Endothelial cell of umbilical vein (primary cell): ENCODE measurements at regions not wholly inside any gene's neighbourhood (a gene's known extent, or its start where the extent isn't known, plus 50 kb on each side); places are given as distances from the start of the nearest gene placed in this dataset.

Experiments used
- BruUV-seq: library from RNA; stranded (reverse); fragments of 400-500 nt; replicated peaks from 2 replicates; lab custom pipeline; 2021; lab: Mats Ljungman, UMichigan
- CTCF ChIA-PET: fragments of 300-600, 350-600 bp; sonication (Branson Sonifier 250); formaldehyde crosslinking; loops from one replicate; lab custom pipeline; 2021; ENCODE audit warnings: antibody characterized with exemption, inconsistent platforms; lab: Charles Lee
- POLR2A ChIA-PET: fragments of 300-600, 350-600 bp; sonication (Branson Sonifier 250); formaldehyde crosslinking; loops from one replicate; lab custom pipeline; 2021; ENCODE audit warnings: antibody characterized with exemption, inconsistent platforms; lab: Charles Lee
- DNase-seq: peaks from one replicate; pipeline ENCODE4 v3.0.0-alpha.2; 2011; ENCODE audit warnings: low read depth, low spot score
- FAIRE-seq: peaks from 2 replicates; lab custom pipeline; 2011; peaks lifted over from hg19 to GRCh38; lab: Jason Lieb, UNC
- H2AFZ ChIP-seq: 2 replicates; pipeline ENCODE4 v1.6.0; 2012; ENCODE audit warnings: low read depth, low read length, control low read depth, inconsistent platforms
- H3K27ac ChIP-seq: 2 replicates; pipeline ENCODE4 v1.5.1; 2011; ENCODE audit warnings: low read depth, mild to moderate bottlenecking, control low read depth, low read length, moderate library complexity; ENCODE audit not compliant: insufficient read depth
- H3K27me3 ChIP-seq, 2 experiments: 2 replicates each; pipeline versions ENCODE4 v1.6.0 to v1.6.1; 2011; ENCODE audit warnings: low read length in 2 of 2, mixed read lengths in 1 of 2; ENCODE audit not compliant: control insufficient read depth in 2 of 2, insufficient read depth in 2 of 2
- H3K36me3 ChIP-seq, 2 experiments: 2 replicates in 1 of 2; 3 replicates in 1 of 2; pipeline ENCODE4 v1.5.1; 2011; ENCODE audit warnings: low read length in 2 of 2, mild to moderate bottlenecking in 1 of 2, moderate library complexity in 1 of 2; ENCODE audit not compliant: control insufficient read depth in 2 of 2, insufficient read depth in 2 of 2; ENCODE audit errors: extremely low read depth in 1 of 2
- H3K4me1 ChIP-seq: 3 replicates; pipeline ENCODE4 v1.5.1; 2011; ENCODE audit warnings: mild to moderate bottlenecking, low read length; ENCODE audit not compliant: control insufficient read depth, insufficient read depth; ENCODE audit errors: extremely low read depth
- H3K4me2 ChIP-seq: 2 replicates; pipeline ENCODE4 v1.6.1; 2011; ENCODE audit warnings: low read length, control low read depth, mixed read lengths; ENCODE audit not compliant: insufficient read depth
- H3K4me3 ChIP-seq, 3 experiments: fragments of 200-600 bp in 1 of 3; sonication (generic), shearing (Covaris generic) in 1 of 3; replicated peaks in 1 of 3; 2 replicates each; pipeline ENCODE4 v1.5.1; 2011 to 2016; ENCODE audit warnings: control low read depth in 3 of 3, low read length in 3 of 3, mild to moderate bottlenecking in 2 of 3, inconsistent platforms in 1 of 3, low read depth in 1 of 3, moderate library complexity in 1 of 3; ENCODE audit not compliant: insufficient read depth in 1 of 3
- H3K79me2 ChIP-seq: 2 replicates; pipeline ENCODE4 v1.6.0; 2012; ENCODE audit warnings: low read length, inconsistent platforms; ENCODE audit not compliant: control insufficient read depth, insufficient read depth
- H3K9ac ChIP-seq: replicated peaks from 2 replicates; pipeline ENCODE3; 2011; ENCODE audit warnings: low read length, control low read depth; ENCODE audit not compliant: insufficient read depth; ENCODE audit errors: extremely low read depth
- H3K9me1 ChIP-seq: replicated peaks from 3 replicates; pipeline ENCODE4 v1.6.0; 2011; ENCODE audit warnings: mild to moderate bottlenecking, low read length; ENCODE audit not compliant: control insufficient read depth, insufficient read depth; ENCODE audit errors: extremely low read depth
- H3K9me3 ChIP-seq: replicated peaks from 2 replicates; pipeline ENCODE4 v1.5.1; 2012; ENCODE audit warnings: low read length, inconsistent platforms; ENCODE audit not compliant: control insufficient read depth, insufficient read depth
- H4K20me1 ChIP-seq: replicated peaks from 2 replicates; pipeline ENCODE3; 2011; ENCODE audit warnings: mild to moderate bottlenecking, low read length; ENCODE audit not compliant: control insufficient read depth, insufficient read depth; ENCODE audit errors: extremely low read depth
- CTCF ChIP-seq, 2 donors: IDR thresholded peaks; 1 replicate in 1 of 2; 2 replicates in 1 of 2; pipeline ENCODE4 v1.5.1; 2011; ENCODE audit warnings: low read length in 2 of 2, mild to moderate bottlenecking in 2 of 2, moderate library complexity in 2 of 2, control low read depth in 1 of 2, inconsistent platforms in 1 of 2, low read depth in 1 of 2; ENCODE audit not compliant: insufficient read depth in 1 of 2; ENCODE audit errors: extremely low read depth in 1 of 2
- EZH2 ChIP-seq: IDR thresholded peaks from 2 replicates; pipeline ENCODE4 v1.6.1; 2012; ENCODE audit warnings: borderline replicate concordance, low read depth, mild to moderate bottlenecking, moderate library complexity, low read length, inconsistent platforms; ENCODE audit not compliant: severe bottlenecking
- FOS ChIP-seq: IDR thresholded peaks from 2 replicates; pipeline ENCODE4 v1.6.1; 2011; ENCODE audit warnings: mild to moderate bottlenecking, low read length, moderate library complexity, borderline replicate concordance; ENCODE audit not compliant: insufficient read depth
- GATA2 ChIP-seq: IDR thresholded peaks from 2 replicates; pipeline ENCODE4 v1.7.0; 2011; ENCODE audit warnings: low read depth, mild to moderate bottlenecking, moderate library complexity, mixed read lengths, low read length; ENCODE audit not compliant: insufficient read length, insufficient read depth
- JUN ChIP-seq: IDR thresholded peaks from 2 replicates; pipeline ENCODE4 v1.6.1; 2011; ENCODE audit warnings: borderline replicate concordance, low read depth; ENCODE audit not compliant: insufficient read length, insufficient read depth
- MYC ChIP-seq: IDR thresholded peaks from one replicate; pipeline ENCODE4 v1.6.1; 2011; ENCODE audit warnings: mild to moderate bottlenecking, low read depth, low read length
- POLR2A ChIP-seq: IDR thresholded peaks from 2 replicates; pipeline ENCODE4 v1.6.1; 2012; ENCODE audit warnings: low read depth, mild to moderate bottlenecking, control low read depth, low read length
- POLR2AphosphoS5 ChIP-seq: IDR thresholded peaks from 2 replicates; pipeline ENCODE4 v1.6.1; 2012; ENCODE audit warnings: low read depth, mild to moderate bottlenecking, control low read depth, low read length, moderate library complexity; ENCODE audit not compliant: insufficient read depth
- dilution Hi-C: fragments of 300-500 bp; cut with MboI; formaldehyde crosslinking; loops from one replicate; pipeline ENCODE4 v1.15.0; 2019; ENCODE audit warnings: low sequenced_read_pairs; ENCODE audit not compliant: extremely low pct_ligation_motif_present
- intact Hi-C: fragments of 100-400 bp; cut with micrococcal nuclease; formaldehyde crosslinking; loops from one replicate; pipeline ENCODE4 v1.10.0; 2022
- TF ChIP-seq, protein P1 (sequence below): IDR thresholded peaks from 2 replicates; pipeline ENCODE4 v1.6.1; 2011; ENCODE audit not compliant: insufficient read depth, insufficient read length

GRCh38 chr4:42715807-42716482 lies 59.0 kb upstream of the ATP8A1 start:
- BruUV-seq, result no TSS peak
- POLR2A ChIA-PET, result no interaction called here

More at GRCh38 chr4:42715807-42716482, 59.0 kb upstream of the ATP8A1 start:
- no peak for TF ChIP-seq EZH2
- TF ChIP-seq JUN, result no peak
- TF ChIP-seq MYC, result no peak
- TF ChIP-seq GATA2, result no peak
- TF ChIP-seq POLR2A, result no peak
- TF ChIP-seq FOS, result no peak
- TF ChIP-seq, protein P1, sequence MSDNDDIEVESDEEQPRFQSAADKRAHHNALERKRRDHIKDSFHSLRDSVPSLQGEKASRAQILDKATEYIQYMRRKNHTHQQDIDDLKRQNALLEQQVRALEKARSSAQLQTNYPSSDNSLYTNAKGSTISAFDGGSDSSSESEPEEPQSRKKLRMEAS, result no peak
- no peak for TF ChIP-seq POLR2AphosphoS5
- TF ChIP-seq CTCF (IDR thresholded peaks at IDR 0.05; ENCODE audit: extremely low read depth in 1 of 2, insufficient read depth in 1 of 2, low read depth in 1 of 2, low read length in 2 of 2), result no peak
- H3K4me3 ChIP-seq, result no peak overlapping the region
- H3K27me3 ChIP-seq, result no peaks in the 10 kb centered on the region
- CTCF ChIA-PET, result interaction anchor here (0.8 kb wide), 1 partner anchor 147 kb away, joined by 3 read pairs; no protein-coding TSS in a partner anchor
- H2AFZ ChIP-seq, result no peak overlapping the region
- H3K27ac ChIP-seq, result no peak overlapping the region
- H3K79me2 ChIP-seq, result no peaks in the 10 kb centered on the region
- dilution Hi-C loops (no loop called here), intact Hi-C loops (no loop called here)
- no peak overlapping the region for H3K9ac ChIP-seq
- H3K4me1 ChIP-seq, result no peaks in the 10 kb centered on the region
- H3K4me2 ChIP-seq, result no peak overlapping the region
- no peaks in the 10 kb centered on the region for H3K9me1 ChIP-seq
- no peak for DNase-seq
- no peaks in the 10 kb centered on the region for H3K36me3 ChIP-seq
- no peaks in the 10 kb centered on the region for H4K20me1 ChIP-seq
- no peaks in the 10 kb centered on the region for H3K9me3 ChIP-seq
- FAIRE-seq, result no peak
